ENCODE measurements at regions not wholly inside any gene's neighbourhood (a gene's known extent, or its start where the extent isn't known, plus 50 kb on each side); places are given as distances from the start of the nearest gene placed in this dataset.

GRCh38 chr20:3316136-3316535 lies 77.1 kb upstream of the SLC4A11 start:
- Histone ChIP-seq H3K4me1 (ENCODE audit: low read depth) (peaks cover 15% of the 10 kb centered on the region), H3K36me3 (peaks cover 6% of the 10 kb centered on the region), H3K27me3 (no peaks in the 10 kb centered on the region), H3K9me3 (ENCODE audit: low read depth) (no peaks in the 10 kb centered on the region), H3K4me3 (no peak overlapping the region), H3K27ac (no peak overlapping the region)
- DNase-seq (ENCODE audit: low read depth in 1 of 2, low spot score in 1 of 2), result peak in 1 of 2 donors; percentile 15
- no peak for TF ChIP-seq CTCF (IDR thresholded peaks at IDR 0.05; ENCODE audit: low read depth, low read length)

- no peaks in the 10 kb centered on the region for H3K9me3 ChIP-seq (ENCODE audit: low read depth)
- peaks cover 15% of the 10 kb centered on the region for H3K4me1 ChIP-seq (ENCODE audit: low read depth)
- peak overlapping the region; percentile 51 for H3K27ac ChIP-seq
- H3K27me3 ChIP-seq, result no peaks in the 10 kb centered on the region
- no peak for DNase-seq (ENCODE audit: low read depth in 1 of 2, low spot score in 1 of 2)
- peaks cover 6% of the 10 kb centered on the region for H3K36me3 ChIP-seq
- no peak for TF ChIP-seq CTCF (IDR thresholded peaks at IDR 0.05; ENCODE audit: low read depth, low read length)
- no peak overlapping the region for H3K4me3 ChIP-seq
Measured at GRCh38 chr20:3315136-3315535, 76.1 kb upstream of the SLC4A11 start.

GRCh38 chr20:3314391-3314790 lies 75.4 kb upstream of the SLC4A11 start:
- Histone ChIP-seq H3K27me3 (no peaks in the 10 kb centered on the region), H3K9me3 (ENCODE audit: low read depth) (no peaks in the 10 kb centered on the region), H3K4me3 (no peak overlapping the region), H3K4me1 (ENCODE audit: low read depth) (peaks cover 15% of the 10 kb centered on the region), H3K36me3 (peaks cover 9% of the 10 kb centered on the region), H3K27ac (peak overlapping the region; percentile 51)
- TF ChIP-seq CTCF (IDR thresholded peaks at IDR 0.05; ENCODE audit: low read depth, low read length), result no peak
- DNase-seq (ENCODE audit: low read depth in 1 of 2, low spot score in 1 of 2), result peak in 1 of 2 donors; percentile 10

GRCh38 chr20:3313683-3314065 lies 74.7 kb upstream of the SLC4A11 start:
- H3K9me3 ChIP-seq (ENCODE audit: low read depth), result no peaks in the 10 kb centered on the region
- peak overlapping the region; percentile 1 for H3K27ac ChIP-seq
- H3K36me3 ChIP-seq, result peaks cover 14% of the 10 kb centered on the region
- peaks cover 15% of the 10 kb centered on the region for H3K4me1 ChIP-seq (ENCODE audit: low read depth)
- H3K27me3 ChIP-seq, result no peaks in the 10 kb centered on the region
- no peak overlapping the region for H3K4me3 ChIP-seq
- no peak for TF ChIP-seq CTCF (IDR thresholded peaks at IDR 0.05; ENCODE audit: low read depth, low read length)
- peak; percentile 8 to 12 for DNase-seq (ENCODE audit: low read depth in 1 of 2, low spot score in 1 of 2)

GRCh38 chr20:3312940-3313682 lies 74.1 kb upstream of the SLC4A11 start:
- no peaks in the 10 kb centered on the region for H3K27me3 ChIP-seq

More at GRCh38 chr20:3312940-3313682, 74.1 kb upstream of the SLC4A11 start:
- DNase-seq (ENCODE audit: low read depth in 1 of 2, low spot score in 1 of 2), result peak in 1 of 2 donors; percentile 87
- H3K36me3 ChIP-seq, result peaks cover 14% of the 10 kb centered on the region
- no peak overlapping the region for H3K4me3 ChIP-seq
- no peaks in the 10 kb centered on the region for H3K9me3 ChIP-seq (ENCODE audit: low read depth)
- TF ChIP-seq CTCF (IDR thresholded peaks at IDR 0.05; ENCODE audit: low read depth, low read length), result no peak
- peaks cover 15% of the 10 kb centered on the region for H3K4me1 ChIP-seq (ENCODE audit: low read depth)
- peak overlapping the region; percentile 1 for H3K27ac ChIP-seq

Data from cardiac muscle cell (in vitro differentiated cells and primary cell).